HCT116 (cell line): ENCODE measurements at regions not wholly inside any gene's neighbourhood (a gene's known extent, or its start where the extent isn't known, plus 50 kb on each side); places are given as distances from the start of the nearest gene placed in this dataset.

Source experiments
- ATAC-seq: fragments of 200-7000 bp; cut with Tn5 transposase; 2 replicates; pipeline ENCODE4 v1.9.1; 2020; ENCODE audit warnings: mild to moderate bottlenecking, moderate library complexity
- BruUV-seq: library from RNA; stranded (reverse); fragments of 400-500 nt; replicated peaks from 2 replicates; lab custom pipeline; 2021; lab: Mats Ljungman, UMichigan
- CTCF ChIA-PET: fragments of 300-600 bp; sonication (Branson Sonifier 250); formaldehyde crosslinking; loops from one replicate; lab custom pipeline; 2021; ENCODE audit warnings: antibody characterized with exemption; lab: Charles Lee
- POLR2A ChIA-PET: fragments of 300-600, 350-600 bp; sonication (Branson Sonifier 250); formaldehyde crosslinking; loops from one replicate; lab custom pipeline; 2021; ENCODE audit warnings: antibody characterized with exemption; lab: Charles Lee
- RAD21 ChIA-PET, 2 experiments: fragments of 300-600 bp; sonication (Branson Sonifier 250); formaldehyde crosslinking; loops; one replicate each; lab custom pipeline; 2023; ENCODE audit warnings: low total read pairs in 2 of 2; ENCODE audit not compliant: uncharacterized antibody in 2 of 2, unreplicated experiment in 2 of 2, low non-redundant PET in 1 of 2; lab: Charles Lee
- DNase-seq: peaks from one replicate; pipeline ENCODE4 v3.0.0-alpha.2; 2010; ENCODE audit warnings: low read depth, low spot score
- H2AFZ ChIP-seq: fragments of 200-600 bp; shearing (Covaris generic), sonication (generic); 2 replicates; pipeline ENCODE4 v1.6.1; 2017; ENCODE audit warnings: low read depth, mixed run types, mixed read lengths, antibody characterized with exemption, low read length; ENCODE audit not compliant: poor library complexity, severe bottlenecking
- H3K27ac ChIP-seq: 2 replicates; pipeline ENCODE4 v1.5.1; 2012; ENCODE audit warnings: low read depth, low read length
- H3K27me3 ChIP-seq: fragments of 200-600 bp; sonication (generic); 2 replicates; pipeline ENCODE4 v1.6.1; 2016; ENCODE audit warnings: mixed run types, low read length, mixed read lengths; ENCODE audit not compliant: insufficient read depth
- H3K36me3 ChIP-seq, 2 experiments: fragments of 200-500 bp in 1 of 2; fragments of 200-600 bp in 1 of 2; sonication (Bioruptor generic) in 1 of 2; sonication (generic) in 1 of 2; 2 replicates each; pipeline versions ENCODE4 v1.5.1 to v1.6.1; 2014 to 2016; ENCODE audit warnings: low read length in 2 of 2, inconsistent platforms in 1 of 2, mixed read lengths in 1 of 2, mixed run types in 1 of 2; ENCODE audit not compliant: insufficient read depth in 2 of 2, control insufficient read depth in 1 of 2
- H3K4me1 ChIP-seq, 2 experiments: fragments of 200-600 bp in 1 of 2; sonication (generic) in 1 of 2; 2 replicates each; pipeline versions ENCODE4 v1.5.1 to v1.6.1; 2012 to 2017; ENCODE audit warnings: low read length in 2 of 2, inconsistent platforms in 1 of 2, mild to moderate bottlenecking in 1 of 2, mixed read lengths in 1 of 2, mixed run types in 1 of 2, moderate library complexity in 1 of 2; ENCODE audit not compliant: insufficient read depth in 2 of 2, control insufficient read depth in 1 of 2
- H3K4me2 ChIP-seq: fragments of 200-600 bp; sonication (generic); 2 replicates; pipeline ENCODE4 v1.6.1; 2017; ENCODE audit warnings: mixed run types, low read length, mixed read lengths
- H3K4me3 ChIP-seq, 2 experiments: fragments of 200-600 bp in 1 of 2; sonication (generic) in 1 of 2; replicated peaks in 1 of 2; 2 replicates each; pipeline ENCODE4 v1.5.1; 2011 to 2016; ENCODE audit warnings: low read length in 2 of 2, control low read depth in 1 of 2, low read depth in 1 of 2, mild to moderate bottlenecking in 1 of 2, mixed read lengths in 1 of 2, mixed run types in 1 of 2
- H3K79me2 ChIP-seq: fragments of 200-600 bp; sonication (generic); 2 replicates; pipeline ENCODE4 v1.6.1; 2017; ENCODE audit warnings: mild to moderate bottlenecking, mixed run types, low read length, moderate library complexity, mixed read lengths; ENCODE audit not compliant: insufficient read depth
- H3K9ac ChIP-seq: fragments of 200-600 bp; sonication (generic); 2 replicates; pipeline ENCODE4 v1.6.1; 2016; ENCODE audit warnings: low read length, mixed read lengths
- H3K9me2 ChIP-seq: fragments of 200-600 bp; sonication (generic), shearing (Covaris generic); 2 replicates; pipeline ENCODE4 v1.6.1; 2017; ENCODE audit warnings: mixed run types, mild to moderate bottlenecking, moderate library complexity; ENCODE audit not compliant: insufficient read depth
- H3K9me3 ChIP-seq, 2 experiments: fragments of 200-500 bp in 1 of 2; fragments of 200-600 bp in 1 of 2; sonication (Bioruptor generic) in 1 of 2; sonication (generic) in 1 of 2; 2 replicates each; pipeline ENCODE4 v1.6.1; 2014 to 2017; ENCODE audit warnings: low read length in 2 of 2, mixed read lengths in 2 of 2, inconsistent platforms in 1 of 2, low read depth in 1 of 2, mild to moderate bottlenecking in 1 of 2, mixed run types in 1 of 2, moderate library complexity in 1 of 2; ENCODE audit not compliant: control insufficient read depth in 1 of 2, insufficient read depth in 1 of 2
- H4K20me1 ChIP-seq: fragments of 200-600 bp; sonication (generic), shearing (Covaris generic); 2 replicates; pipeline ENCODE4 v1.6.1; 2017; ENCODE audit warnings: mixed run types, mild to moderate bottlenecking, moderate library complexity; ENCODE audit not compliant: insufficient read depth
- CBX3 ChIP-seq: IDR thresholded peaks from 2 replicates; pipeline ENCODE4 v1.6.1; 2012; ENCODE audit warnings: low read depth
- ELF1 ChIP-seq: IDR thresholded peaks from 2 replicates; pipeline ENCODE4 v1.6.1; 2012; ENCODE audit warnings: low read depth, borderline replicate concordance
- EZH2phosphoT487 ChIP-seq: fragments of 200-600 bp; IDR thresholded peaks from 2 replicates; pipeline ENCODE4 v1.6.1; 2018; ENCODE audit warnings: antibody characterized with exemption, borderline replicate concordance
- MAX ChIP-seq: IDR thresholded peaks from 2 replicates; pipeline ENCODE4 v1.6.1; 2012
- POLR2A ChIP-seq: IDR thresholded peaks from 2 replicates; pipeline ENCODE4 v1.7.0; 2011; ENCODE audit warnings: borderline replicate concordance; ENCODE audit not compliant: insufficient read depth, insufficient read length; ENCODE audit errors: extremely low read depth
- POLR2AphosphoS5 ChIP-seq: IDR thresholded peaks from 2 replicates; pipeline ENCODE4 v1.6.1; 2011; ENCODE audit warnings: mild to moderate bottlenecking, low read depth, low read length, moderate library complexity
- REST ChIP-seq: IDR thresholded peaks from 2 replicates; pipeline ENCODE4 v1.6.1; 2012; ENCODE audit warnings: low read depth
- SIN3A ChIP-seq: IDR thresholded peaks from 2 replicates; pipeline ENCODE4 v1.6.1; 2012; ENCODE audit warnings: low read depth
- SP1 ChIP-seq: IDR thresholded peaks from 2 replicates; pipeline ENCODE4 v1.6.1; 2012; ENCODE audit warnings: low read depth
- YY1 ChIP-seq: IDR thresholded peaks from 2 replicates; pipeline ENCODE4 v1.6.1; 2011; ENCODE audit warnings: low read length, low read depth, moderate library complexity, mild to moderate bottlenecking; ENCODE audit not compliant: insufficient replicate concordance; ENCODE audit errors: extremely low read depth
- ZBTB33 ChIP-seq: IDR thresholded peaks from 2 replicates; pipeline ENCODE4 v1.6.1; 2011; ENCODE audit warnings: mild to moderate bottlenecking, low read length, moderate library complexity; ENCODE audit not compliant: insufficient replicate concordance; ENCODE audit errors: extremely low read depth
- ZNF274 ChIP-seq: fragments of 200-500 bp; sonication (Bioruptor generic); IDR thresholded peaks from 2 replicates; pipeline ENCODE4 v1.6.1; 2014; ENCODE audit warnings: mild to moderate bottlenecking, low read depth, low read length, inconsistent platforms
- intact Hi-C: fragments of 100-400 bp; cut with micrococcal nuclease; formaldehyde crosslinking; loops from 2 replicates; pipeline ENCODE4 v1.10.0; 2022

GRCh38 chr2:120683701-120684100, 52.0 kb upstream of the GLI2 start:
- Histone ChIP-seq H2AFZ (no peak overlapping the region), H3K9ac (no peak overlapping the region), H3K36me3 (no peaks in the 10 kb centered on the region), H3K4me1 (peaks cover 0 to 4% of the 10 kb centered on the region in 2 experiments; a peak in 1 of 4 replicates), H3K9me3 (no peaks in the 10 kb centered on the region), H3K27ac (no peak overlapping the region), H3K9me2 (no peaks in the 10 kb centered on the region), H4K20me1 (no peaks in the 10 kb centered on the region), H3K4me2 (no peak overlapping the region), H3K4me3 (no peak overlapping the region), H3K79me2 (no peaks in the 10 kb centered on the region), H3K27me3 (no peaks in the 10 kb centered on the region)
- intact Hi-C loops, result no loop called here
- ChIA-PET CTCF (interaction anchor here (1.3 kb wide), 1 partner anchor 8 kb away, joined by 3 read pairs; no protein-coding TSS in a partner anchor), RAD21 (no interaction called here), POLR2A (interaction anchor here (0.7 to 4.3 kb wide), 2 partner anchors 130 to 391 kb away, joined by 3 to 24 read pairs; no protein-coding TSS in a partner anchor)
- BruUV-seq, result no TSS peak
- TF ChIP-seq ELF1 (no peak), REST (no peak), CBX3 (no peak), EZH2phosphoT487 (no peak), SIN3A (no peak), SP1 (no peak), POLR2AphosphoS5 (no peak), POLR2A (no peak), ZBTB33 (no peak), MAX (no peak), ZNF274 (no peak), YY1 (no peak)
- no peak for ATAC-seq
- DNase-seq, result no peak
